ENCODE measurements at regions not wholly inside any gene's neighbourhood (a gene's known extent, or its start where the extent isn't known, plus 50 kb on each side); places are given as distances from the start of the nearest gene placed in this dataset.

DNA sequence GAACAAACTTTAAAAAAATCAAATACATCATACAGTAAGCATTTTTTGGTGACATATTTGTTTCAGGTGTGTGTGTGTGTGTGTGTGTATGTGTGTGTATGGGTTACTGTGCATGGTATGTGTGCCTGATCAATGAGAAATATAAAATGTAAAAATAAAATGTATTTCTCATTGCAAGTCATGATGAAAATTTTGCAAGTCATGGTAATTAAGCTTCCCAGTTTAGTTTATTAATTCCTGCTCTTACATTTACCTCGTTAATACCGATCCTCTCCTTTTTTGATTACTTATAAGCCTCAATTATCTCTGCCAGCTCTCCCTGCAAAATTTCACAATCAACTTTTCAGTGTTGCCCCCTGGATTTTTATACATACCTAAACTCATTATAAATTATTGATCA is 114.6 kb upstream of the ADGRL3 start:
- no peak overlapping the region for H4K5ac ChIP-seq (ENCODE audit: insufficient read length, low read depth, low read length)
- H3K79me2 ChIP-seq (ENCODE audit: control insufficient read depth in 1 of 2, insufficient read depth in 2 of 2, low read length in 2 of 2) = no peaks in the 10 kb centered on the region
- no peak overlapping the region for H3K56ac ChIP-seq (replicated peaks; ENCODE audit: insufficient read length, low read depth, low read length)
- no peak overlapping the region for H3K9ac ChIP-seq (replicated peaks in 1 of 4; ENCODE audit: extremely low read depth in 1 of 4, low read depth in 3 of 4, low read length in 3 of 4)
- POLR2A ChIA-PET (ENCODE audit: partially characterized antibody) = no interaction called here
- no peak overlapping the region for H3K4me2 ChIP-seq (ENCODE audit: insufficient read depth in 1 of 2, low read depth in 2 of 2, low read length in 2 of 2)
- H2BK12ac ChIP-seq (ENCODE audit: low read depth, low read length) = no peak overlapping the region
- H2BK5ac ChIP-seq (ENCODE audit: low read depth, low read length) = no peak overlapping the region
- no peak overlapping the region for H2AFZ ChIP-seq (ENCODE audit: low read length)
- no peaks in the 10 kb centered on the region for H3K36me3 ChIP-seq (ENCODE audit: control insufficient read depth in 2 of 4, insufficient read depth in 4 of 4, low read length in 3 of 4)
- H3K14ac ChIP-seq (ENCODE audit: insufficient read length) = no peak overlapping the region
- no peak overlapping the region for H3K18ac ChIP-seq (ENCODE audit: extremely low read depth, low read length)
- H4K8ac ChIP-seq (ENCODE audit: extremely low read depth, insufficient read depth, low read length) = no peak overlapping the region
- H2BK120ac ChIP-seq (replicated peaks; ENCODE audit: low read depth, low read length) = no peak overlapping the region
- no peak overlapping the region for H3K4ac ChIP-seq (replicated peaks; ENCODE audit: insufficient read length, low read depth, low read length)
- CTCF ChIA-PET (ENCODE audit: partially characterized antibody) = interaction anchor here (0.9 kb wide), 1 partner anchor 10 kb away, joined by 3 read pairs; no protein-coding TSS in a partner anchor
- no peak for DNase-seq (ENCODE audit: low read depth in 1 of 2, low spot score in 2 of 2)
- H3K4me1 ChIP-seq (replicated peaks in 1 of 4; ENCODE audit: control insufficient read depth in 3 of 4, insufficient read depth in 4 of 4, low read length in 3 of 4) = no peaks in the 10 kb centered on the region
- H3K4me3 ChIP-seq (ENCODE audit: extremely low read depth in 1 of 4, insufficient read depth in 2 of 4, low read depth in 3 of 4, low read length in 4 of 4) = no peak overlapping the region
- no peak overlapping the region for H3K23ac ChIP-seq (ENCODE audit: insufficient read length)
- H2AK5ac ChIP-seq (ENCODE audit: low read depth, low read length) = no peak overlapping the region
- H4K91ac ChIP-seq (replicated peaks; ENCODE audit: insufficient read length, low read length) = no peak overlapping the region
- no peaks in the 10 kb centered on the region for H3K23me2 ChIP-seq (ENCODE audit: low read depth, low read length)
- WGBS, 2 experiments (ENCODE audit: extremely low coverage in 1 of 2, insufficient coverage in 1 of 2, insufficient read length in 1 of 2, insufficient replicate concordance in 2 of 2, low coverage in 1 of 2, low lambda C conversion rate in 2 of 2, missing lambda C conversion rate in 1 of 2) = 82% methylated on average over 2 of the region's 2 CpGs; no CpG with 5 or more reads in 1 of the 2 experiments
- H3K9me3 ChIP-seq (ENCODE audit: insufficient read depth in 2 of 2, low read depth in 1 of 2, low read length in 1 of 2) = no peaks in the 10 kb centered on the region
- H2BK15ac ChIP-seq (ENCODE audit: low read length) = no peak overlapping the region
- no peaks in the 10 kb centered on the region for H3K79me1 ChIP-seq (ENCODE audit: low read depth, low read length)
- no peak for TF ChIP-seq SRF (IDR thresholded peaks at IDR 0.05; ENCODE audit: low read depth, low read length)
- TF ChIP-seq BCL11A (IDR thresholded peaks at IDR 0.05; ENCODE audit: low read depth in 2 of 2, low read length in 2 of 2) = no peak
- no peak for TF ChIP-seq GTF2F1 (IDR thresholded peaks at IDR 0.05; ENCODE audit: borderline replicate concordance, low read depth, low read length)
- TF ChIP-seq CREB1 (IDR thresholded peaks at IDR 0.05) = no peak
- TF ChIP-seq NRF1 (IDR thresholded peaks at IDR 0.05; ENCODE audit: low read depth, low read length) = no peak
- TF ChIP-seq TAF7 (optimal IDR thresholded peaks at IDR 0.05; ENCODE audit: borderline replicate concordance, low read depth, low read length) = no peak
- TF ChIP-seq MAFK (IDR thresholded peaks at IDR 0.05; ENCODE audit: low read depth, low read length) = no peak
- TF ChIP-seq ATF2 (IDR thresholded peaks at IDR 0.05; ENCODE audit: low read length) = no peak
- H3K27ac ChIP-seq (ENCODE audit: low read depth, low read length) = no peak overlapping the region
- H3K27me3 ChIP-seq (replicated peaks in 1 of 4; ENCODE audit: control insufficient read depth in 3 of 4, extremely low read depth in 1 of 4, insufficient read depth in 3 of 4, low read length in 3 of 4) = no peaks in the 10 kb centered on the region
- H2BK20ac ChIP-seq (ENCODE audit: low read length) = no peak overlapping the region
- FAIRE-seq = no peak
- H4K20me1 ChIP-seq (replicated peaks in 1 of 2; ENCODE audit: control insufficient read depth in 1 of 2, insufficient read depth in 2 of 2, low read length in 2 of 2) = no peaks in the 10 kb centered on the region
